GM12872 (cell line): ENCODE measurements at regions not wholly inside any gene's neighbourhood (a gene's known extent, or its start where the extent isn't known, plus 50 kb on each side); places are given as distances from the start of the nearest gene placed in this dataset.
A peak's percentile ranks its signal among the peaks of the same experiment; 100 is the strongest.

Experiments
- CTCF ChIP-seq: IDR thresholded peaks from 3 replicates; pipeline ENCODE4 v1.5.1; 2011; ENCODE audit warnings: low read depth, mild to moderate bottlenecking, low read length, moderate library complexity; ENCODE audit not compliant: insufficient read depth

DNA sequence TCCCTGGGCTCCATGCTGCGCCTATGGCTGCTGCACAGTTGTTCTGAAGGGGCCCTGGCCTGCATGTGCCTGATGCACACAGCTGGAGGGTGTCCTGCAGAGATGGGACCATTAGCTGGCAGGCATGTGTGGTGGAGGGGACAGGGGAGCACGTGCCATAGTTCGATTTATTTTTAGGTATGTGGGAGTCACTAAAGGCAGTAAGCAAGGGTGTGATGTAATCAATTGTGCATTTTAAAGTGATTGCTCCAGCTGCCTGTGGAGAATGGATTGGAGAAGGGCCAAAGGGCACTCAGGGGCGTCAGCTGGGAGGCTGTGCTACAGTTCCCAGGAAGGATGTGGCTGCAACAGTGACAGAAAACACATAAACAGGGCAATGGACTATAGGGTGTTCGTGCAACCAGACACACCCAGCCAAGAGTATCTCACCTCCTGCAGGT, 205.1 kb downstream of the ARL4C start:
- no peak for TF ChIP-seq CTCF

DNA sequence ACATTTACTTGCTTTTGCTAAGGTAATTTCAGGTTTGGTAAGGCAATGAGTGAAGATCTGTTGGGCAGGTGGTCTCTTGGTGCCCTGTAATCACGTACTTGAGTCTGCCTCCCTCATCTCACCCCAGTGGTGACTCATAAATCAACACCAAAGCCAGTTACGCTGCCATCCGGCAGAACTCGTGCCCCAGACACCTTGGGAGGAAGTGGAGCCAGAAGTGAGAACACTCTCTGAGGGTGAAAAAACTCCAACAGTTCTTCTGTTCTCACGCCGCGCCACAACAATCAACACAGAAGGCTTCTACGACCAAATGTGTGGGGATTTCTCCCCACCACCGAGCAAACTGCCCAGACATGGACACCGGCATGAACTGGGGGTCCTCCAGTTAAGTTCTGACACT, 206.2 kb downstream of the ARL4C start:
- TF ChIP-seq CTCF, result no peak; the same call in 2 of the 3 replicates

DNA sequence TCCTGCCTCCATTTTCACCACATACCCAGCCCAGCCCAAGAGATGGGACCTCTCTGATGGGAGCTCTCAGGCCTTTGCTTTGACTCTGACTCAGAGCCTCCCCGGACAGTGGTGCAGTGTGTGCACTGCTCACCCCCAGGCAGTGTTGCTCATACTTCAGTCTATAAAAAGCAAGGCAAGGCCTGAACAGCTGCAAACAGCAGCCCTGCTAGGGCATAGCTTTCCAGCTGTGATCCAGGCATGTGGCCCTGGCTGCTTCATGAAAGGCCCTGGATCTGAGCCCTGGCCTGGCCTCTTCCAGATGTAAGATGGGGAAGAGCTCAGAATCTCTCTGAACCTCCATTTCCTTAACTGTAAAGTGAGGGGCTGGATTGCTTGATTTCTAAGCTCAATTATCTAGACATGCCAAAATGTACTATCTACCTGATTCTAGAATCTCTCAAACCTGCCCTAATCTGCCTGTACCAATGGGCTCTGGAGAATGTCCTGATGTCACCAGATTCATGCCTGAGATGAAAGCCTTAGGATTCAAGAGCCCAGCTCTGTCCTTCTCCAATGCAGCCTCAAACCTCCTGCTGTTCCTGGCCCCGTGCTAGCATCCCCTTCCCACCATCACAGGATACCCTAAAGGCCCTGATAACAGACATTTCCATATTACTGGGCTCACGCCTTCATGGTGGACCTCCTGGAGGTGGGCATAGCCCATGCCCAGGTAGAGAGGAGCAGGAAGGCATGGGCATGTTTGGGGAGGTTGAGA, 206.9 kb downstream of the ARL4C start:
- TF ChIP-seq CTCF, result no peak

DNA sequence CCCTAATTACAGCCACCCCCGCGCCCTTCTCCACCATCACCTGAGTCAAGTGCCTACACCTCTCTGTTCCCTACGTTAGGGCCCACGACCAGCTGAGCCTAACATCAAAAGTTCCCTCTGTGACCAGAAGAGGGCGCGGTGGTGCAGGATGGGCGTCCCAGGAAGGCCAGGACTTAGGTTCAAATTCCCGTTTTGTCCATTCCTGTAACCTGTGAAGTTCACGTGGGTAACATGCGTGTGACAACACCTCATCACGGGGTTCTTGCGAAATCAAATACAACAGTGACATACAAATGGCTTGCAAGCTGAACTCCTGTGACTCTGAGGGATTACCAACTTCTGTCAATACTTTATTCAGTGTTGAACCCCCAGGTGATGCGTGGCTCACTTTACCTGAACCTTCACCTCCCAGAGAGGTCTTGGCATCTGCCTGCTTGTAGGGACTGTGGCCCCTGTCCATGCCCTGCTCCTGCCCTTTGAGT, 207.9 kb downstream of the ARL4C start:
- TF ChIP-seq CTCF, result peak; percentile 89

DNA sequence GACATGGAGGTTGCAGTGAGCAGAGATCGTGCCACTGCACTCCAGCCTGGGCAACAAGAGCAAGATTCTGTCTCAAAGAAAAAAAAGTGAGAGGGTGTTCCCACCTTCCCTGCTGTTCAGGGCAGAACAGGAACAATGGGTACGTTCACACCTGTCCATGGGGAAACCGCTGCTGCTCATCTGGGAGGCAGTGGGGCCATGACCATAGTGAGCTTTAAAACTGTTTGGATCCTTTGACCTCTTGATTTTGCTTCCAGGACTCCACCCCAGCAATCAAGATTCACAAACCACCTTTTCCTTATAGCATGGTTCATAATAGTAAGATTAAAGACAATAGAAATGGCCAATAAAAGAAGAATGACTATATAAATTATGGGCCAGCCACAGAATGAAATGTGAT, 209.2 kb downstream of the ARL4C start:
- TF ChIP-seq CTCF, result no peak

DNA sequence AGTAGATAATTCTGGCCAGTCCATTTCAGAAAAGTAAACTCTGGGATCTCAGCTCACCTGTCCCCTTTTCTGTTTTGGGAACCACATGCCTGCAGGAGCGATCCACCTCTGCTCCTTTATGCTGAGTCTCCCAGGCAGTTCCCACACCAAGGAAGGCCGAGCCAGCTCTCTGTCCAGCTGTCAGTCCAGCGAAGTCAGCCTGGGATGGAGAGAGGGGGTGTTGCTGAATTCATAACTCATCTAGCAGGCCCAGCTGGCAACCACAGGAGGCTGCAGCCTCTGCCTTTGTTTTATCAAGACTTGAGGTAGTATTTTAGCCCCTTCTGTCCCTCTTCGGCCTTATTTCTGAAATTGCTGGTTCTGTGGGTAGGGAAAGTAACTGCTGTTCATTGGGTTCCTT, 209.9 kb downstream of the ARL4C start:
- TF ChIP-seq CTCF, result no peak

GRCh38 chr2:234286118-234286598, 210.7 kb downstream of the ARL4C start:
- TF ChIP-seq CTCF, result no peak
